ENCODE measurements at regions not wholly inside any gene's neighbourhood (a gene's known extent, or its start where the extent isn't known, plus 50 kb on each side); places are given as distances from the start of the nearest gene placed in this dataset.

GRCh38 chr1:201710632-201711597 lies 118.0 kb upstream of the IPO9 start:
- H3K27me3 ChIP-seq (ENCODE audit: control insufficient read depth, insufficient read depth, low read length, poor library complexity, severe bottlenecking): no peaks in the 10 kb centered on the region
- no peaks in the 10 kb centered on the region for H3K9me3 Mint-ChIP-seq
- H3K9ac ChIP-seq (ENCODE audit: extremely low read depth, low read length, poor library complexity, severe bottlenecking): no peak overlapping the region
- no peak overlapping the region for H3K4me3 ChIP-seq (ENCODE audit: low read length)
- 83 to 100% methylated on average over 5 to 8 of the region's 8 CpGs for WGBS, 2 experiments (ENCODE audit: insufficient coverage in 1 of 2, insufficient read length in 1 of 2)
- H3K4me3 Mint-ChIP-seq: no peak overlapping the region
- H3K27ac ChIP-seq (ENCODE audit: low read depth, low read length): no peak overlapping the region
- no peaks in the 10 kb centered on the region for H3K36me3 ChIP-seq (ENCODE audit: control insufficient read depth, insufficient read depth, low read length)
- H3K36me3 Mint-ChIP-seq (ENCODE audit: low read depth): no peaks in the 10 kb centered on the region
- peaks cover 14% of the 10 kb centered on the region for H3K4me1 Mint-ChIP-seq
- no peak overlapping the region for H3K27ac Mint-ChIP-seq
- no peak for DNase-seq
- H3K27me3 Mint-ChIP-seq (ENCODE audit: insufficient read depth): no peaks in the 10 kb centered on the region
- no peak for TF ChIP-seq CTCF (conservative IDR thresholded peaks at IDR 0.05)
- H3K4me1 ChIP-seq (ENCODE audit: control insufficient read depth, insufficient read depth, low read length): peaks cover 6% of the 10 kb centered on the region
- H3K9me3 ChIP-seq (ENCODE audit: control insufficient read depth, low read length): no peaks in the 10 kb centered on the region

GRCh38 chr1:201711811-201712210 lies 117.1 kb upstream of the IPO9 start:
- no peak for TF ChIP-seq CTCF (conservative IDR thresholded peaks at IDR 0.05)
- peaks cover 14% of the 10 kb centered on the region for H3K4me1 Mint-ChIP-seq
- Histone ChIP-seq H3K9me3 (ENCODE audit: control insufficient read depth, low read length) (no peaks in the 10 kb centered on the region), H3K27me3 (ENCODE audit: control insufficient read depth, insufficient read depth, low read length, poor library complexity, severe bottlenecking) (no peaks in the 10 kb centered on the region), H3K4me3 (ENCODE audit: low read length) (no peak overlapping the region), H3K4me1 (ENCODE audit: control insufficient read depth, insufficient read depth, low read length) (peaks cover 6% of the 10 kb centered on the region), H3K36me3 (ENCODE audit: control insufficient read depth, insufficient read depth, low read length) (no peaks in the 10 kb centered on the region), H3K9ac (ENCODE audit: extremely low read depth, low read length, poor library complexity, severe bottlenecking) (no peak overlapping the region), H3K27ac (ENCODE audit: low read depth, low read length) (no peak overlapping the region)
- H3K4me3 Mint-ChIP-seq: no peak overlapping the region
- no peak for DNase-seq
- H3K9me3 Mint-ChIP-seq: no peaks in the 10 kb centered on the region
- no peaks in the 10 kb centered on the region for H3K27me3 Mint-ChIP-seq (ENCODE audit: insufficient read depth)
- no peak overlapping the region for H3K27ac Mint-ChIP-seq
- H3K36me3 Mint-ChIP-seq (ENCODE audit: low read depth): no peaks in the 10 kb centered on the region
- 87 to 93% methylated on average over 2 of the region's 2 CpGs for WGBS, 2 experiments (ENCODE audit: insufficient coverage in 1 of 2, insufficient read length in 1 of 2)

- Histone ChIP-seq H3K27me3 (ENCODE audit: control insufficient read depth, insufficient read depth, low read length, poor library complexity, severe bottlenecking) (no peaks in the 10 kb centered on the region), H3K36me3 (ENCODE audit: control insufficient read depth, insufficient read depth, low read length) (no peaks in the 10 kb centered on the region), H3K9ac (ENCODE audit: extremely low read depth, low read length, poor library complexity, severe bottlenecking) (no peak overlapping the region), H3K9me3 (ENCODE audit: control insufficient read depth, low read length) (no peaks in the 10 kb centered on the region), H3K4me1 (ENCODE audit: control insufficient read depth, insufficient read depth, low read length) (peaks cover 6% of the 10 kb centered on the region), H3K27ac (ENCODE audit: low read depth, low read length) (no peak overlapping the region), H3K4me3 (ENCODE audit: low read length) (no peak overlapping the region)
- Mint-ChIP-seq H3K36me3 (ENCODE audit: low read depth) (no peaks in the 10 kb centered on the region), H3K4me3 (no peak overlapping the region), H3K27ac (no peak overlapping the region), H3K27me3 (ENCODE audit: insufficient read depth) (no peaks in the 10 kb centered on the region), H3K9me3 (no peaks in the 10 kb centered on the region), H3K4me1 (peaks cover 14% of the 10 kb centered on the region)
- no peak for DNase-seq
- no peak for TF ChIP-seq CTCF (conservative IDR thresholded peaks at IDR 0.05)
- 93 to 98% methylated on average over 4 to 7 of the region's 7 CpGs for WGBS, 2 experiments (ENCODE audit: insufficient coverage in 1 of 2, insufficient read length in 1 of 2)
Measured at GRCh38 chr1:201712387-201713085, 116.4 kb upstream of the IPO9 start.
